ENCODE measurements at regions not wholly inside any gene's neighbourhood (a gene's known extent, or its start where the extent isn't known, plus 50 kb on each side); places are given as distances from the start of the nearest gene placed in this dataset.
"Not testable (repeated sequence)": the region's sequence is repeated elsewhere in the genome, so short reads cannot be mapped to it uniquely, and the experiment has no call there.

GRCh38 chr1:234956821-234957329 is 171.8 kb downstream of the TOMM20 start:
- DNase-seq, result no peak

GRCh38 chr1:234955107-234955731 is 173.4 kb downstream of the TOMM20 start:
- DNase-seq, result no peak

- no peak for DNase-seq
These were observed 174.0 kb downstream of the TOMM20 start for GRCh38 chr1:234954613-234955012.

DNA sequence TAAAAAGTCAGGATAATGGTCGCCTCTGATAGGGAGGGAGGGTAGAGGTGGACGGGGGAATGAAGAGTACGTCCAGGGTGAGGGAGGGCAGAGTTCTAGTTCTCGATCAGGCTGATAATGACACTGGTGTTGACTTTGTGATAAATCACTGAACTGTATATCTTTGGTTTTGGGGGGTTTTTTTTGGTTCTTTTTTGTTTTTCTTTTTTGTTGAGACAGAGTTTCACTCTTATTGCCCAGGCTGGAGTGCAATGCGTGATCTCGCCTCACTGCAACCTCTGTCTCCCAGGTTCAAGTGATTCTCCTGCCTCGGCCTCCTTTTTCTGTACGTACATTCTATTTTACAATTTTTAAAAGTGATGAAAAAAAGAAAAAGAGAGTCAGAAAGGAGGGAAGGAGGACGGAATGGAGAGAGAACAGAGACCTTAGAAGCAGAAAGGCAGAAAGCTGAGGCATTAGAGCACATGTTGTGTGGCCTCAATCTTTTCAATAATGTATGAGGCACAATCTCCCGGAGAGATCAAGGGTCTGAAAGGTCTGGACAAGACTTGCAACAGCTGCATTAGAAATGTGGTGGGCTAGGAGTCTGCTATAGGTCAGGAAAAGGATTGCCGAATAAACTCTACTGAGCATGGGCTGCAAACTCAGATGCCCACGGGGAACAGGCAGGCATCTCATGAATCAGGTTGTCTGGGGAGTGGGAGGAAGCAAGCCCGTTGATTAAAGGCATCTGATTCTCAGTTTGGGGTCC is 174.8 kb downstream of the TOMM20 start:
- no peak for DNase-seq

GRCh38 chr1:234950598-234950997 is 178.0 kb downstream of the TOMM20 start:
- no peak for DNase-seq

GRCh38 chr1:234949528-234949927 is 179.1 kb downstream of the TOMM20 start:
- DNase-seq, result not testable (repeated sequence)

- DNase-seq, result no peak
These were observed 183.9 kb downstream of the TOMM20 start for GRCh38 chr1:234944439-234945344.

DNA sequence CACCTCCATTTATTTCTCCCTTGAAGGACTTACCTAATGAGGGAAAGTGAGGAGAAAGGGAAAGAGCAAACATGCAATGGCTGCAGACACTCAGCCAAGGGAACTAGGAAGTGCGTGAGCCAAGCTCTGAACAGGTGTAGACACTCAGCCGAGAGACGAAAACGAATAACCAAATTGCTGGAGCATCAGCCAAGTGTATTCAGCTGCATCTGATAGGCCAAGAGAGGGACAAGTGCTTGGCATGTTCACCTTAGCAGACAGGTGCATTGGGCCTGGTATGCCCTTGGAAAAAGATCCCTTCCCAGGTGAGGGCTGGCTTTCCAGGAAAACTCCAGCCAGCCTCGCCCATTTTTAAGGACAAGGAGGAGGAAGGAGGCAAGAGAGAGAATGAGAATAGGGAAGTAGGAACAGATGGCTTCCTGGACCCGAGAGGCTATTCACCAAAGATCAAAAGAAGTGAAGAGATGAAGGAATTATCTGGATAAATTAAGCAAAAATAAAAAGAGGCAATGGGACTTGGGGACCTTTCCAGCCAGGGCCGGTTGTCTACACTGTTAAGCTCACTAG is 184.7 kb downstream of the TOMM20 start:
- no peak for DNase-seq

DNA sequence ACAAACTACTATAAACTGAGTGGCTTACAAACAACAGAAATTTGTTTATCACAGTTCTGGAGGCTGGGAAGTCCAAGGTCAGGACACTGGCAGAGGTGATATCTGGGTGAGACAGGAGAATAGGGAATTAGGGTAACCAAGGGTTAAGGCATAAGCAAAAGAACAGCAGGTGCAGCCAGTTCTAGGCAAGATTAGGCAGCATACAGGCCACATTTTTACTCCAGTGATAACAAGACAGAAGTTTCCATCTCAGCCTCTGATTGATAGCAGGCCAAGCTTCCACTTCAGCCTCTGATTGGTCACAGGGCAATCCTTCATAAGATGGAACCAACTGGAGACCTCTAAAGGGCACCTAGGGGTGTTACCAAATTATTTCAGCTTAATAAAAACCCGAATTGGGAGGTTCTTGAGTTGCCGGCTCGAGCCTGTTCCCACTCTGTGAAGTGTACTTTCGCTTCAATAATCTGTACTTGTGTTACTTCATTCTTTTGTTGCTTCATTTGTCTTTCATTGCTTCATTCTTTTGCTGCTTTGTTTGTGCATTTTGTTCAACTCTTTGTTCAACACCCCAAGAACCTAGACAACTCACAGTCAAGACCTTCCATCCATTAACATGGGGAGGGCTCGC is 185.6 kb downstream of the TOMM20 start:
- DNase-seq, result no peak

GRCh38 chr1:234942012-234942332 is 186.7 kb downstream of the TOMM20 start:
- DNase-seq, result no peak

- no peak for DNase-seq
These were observed 187.2 kb downstream of the TOMM20 start for GRCh38 chr1:234941321-234942011.

- DNase-seq, result no peak
These were observed 187.8 kb downstream of the TOMM20 start for GRCh38 chr1:234940841-234941240.

GRCh38 chr1:234938924-234939323 is 189.7 kb downstream of the TOMM20 start:
- DNase-seq, result no peak

DNA sequence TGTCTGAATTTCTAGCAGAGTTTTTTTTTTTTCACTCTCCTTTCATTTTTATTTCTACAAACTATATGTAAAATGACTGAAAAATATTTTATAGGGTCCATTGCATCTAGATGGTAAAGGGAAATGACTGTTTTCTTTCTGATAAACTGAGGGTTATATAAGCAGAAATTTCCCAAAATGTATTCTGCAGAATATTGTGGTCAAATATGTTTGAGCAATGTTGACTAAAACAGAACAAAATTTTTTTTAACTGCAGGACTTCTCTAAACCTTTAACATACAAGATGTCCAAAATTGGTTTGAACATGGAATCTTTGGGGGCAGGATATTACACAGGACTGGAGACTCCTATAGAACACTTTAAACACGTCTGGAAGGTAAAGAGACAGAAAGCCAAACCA is 190.5 kb downstream of the TOMM20 start:
- no peak for DNase-seq

- DNase-seq, result no peak
These were observed 191.8 kb downstream of the TOMM20 start for GRCh38 chr1:234936612-234937389.

DNA sequence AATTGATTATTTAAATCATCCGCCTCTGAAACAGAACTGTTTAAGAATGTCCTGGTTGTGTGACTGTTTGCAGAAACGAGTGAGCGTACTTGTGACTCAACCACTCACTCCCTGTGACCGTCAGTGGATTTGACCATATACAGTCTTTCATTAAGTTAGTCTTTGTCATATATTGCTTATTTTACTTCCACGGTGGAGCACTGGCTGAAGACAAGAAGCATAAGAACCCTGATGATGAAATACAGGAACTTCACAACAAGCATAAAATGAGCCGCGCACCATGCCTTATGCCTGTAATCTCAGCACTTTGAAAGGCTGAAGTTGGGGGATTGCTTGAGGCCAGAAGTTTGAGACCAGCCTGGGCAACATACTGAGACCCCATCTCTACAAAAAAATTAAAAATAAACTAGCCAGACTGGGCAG is 194.0 kb downstream of the TOMM20 start:
- DNase-seq, result peak; percentile 61

- DNase-seq, result peak; percentile 68
These were observed 195.2 kb downstream of the TOMM20 start for GRCh38 chr1:234933475-234933874.

DNA sequence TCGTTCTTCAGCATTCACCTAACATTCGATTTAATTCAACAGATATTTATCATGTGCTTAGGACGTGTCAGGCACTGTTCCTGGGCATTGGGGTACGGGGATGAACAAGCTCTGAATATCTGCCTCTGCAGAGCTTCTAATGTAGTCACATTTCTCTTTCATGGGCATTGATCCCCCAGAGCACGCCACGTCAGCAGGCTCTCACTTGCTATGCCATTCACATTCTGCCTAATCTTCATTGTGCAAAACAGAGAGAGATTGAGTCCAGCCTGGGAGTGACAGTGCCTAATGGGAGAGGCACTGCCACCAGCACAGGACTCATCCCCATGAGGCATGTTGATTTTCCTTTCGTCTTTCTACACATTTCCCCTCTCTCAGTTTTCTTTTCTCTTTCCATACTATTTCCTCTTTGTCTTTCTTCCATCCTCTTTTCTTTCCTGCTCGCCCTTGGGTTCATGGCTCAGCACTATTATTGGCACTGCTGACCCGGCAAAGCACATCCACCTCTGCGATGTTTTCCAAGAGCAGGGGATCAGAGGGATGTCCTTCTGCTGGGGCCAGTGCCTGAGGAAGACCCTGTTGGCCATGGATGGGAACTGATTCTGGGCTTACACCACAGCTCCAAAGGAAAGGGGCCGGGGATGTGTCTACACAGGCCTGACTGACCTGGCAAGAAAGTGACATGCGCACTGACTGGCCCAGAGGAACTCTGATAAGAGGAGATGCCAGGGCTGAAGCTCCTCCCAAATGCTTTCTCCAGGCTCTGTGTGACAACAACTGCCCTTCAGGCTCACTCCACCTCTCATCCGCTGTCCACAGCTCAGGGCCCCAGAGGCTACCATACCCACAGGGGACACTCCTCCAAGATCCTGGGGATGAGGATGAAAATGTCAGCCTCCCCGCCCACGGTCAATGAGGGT is 195.9 kb downstream of the TOMM20 start:
- DNase-seq, result no peak

DNA sequence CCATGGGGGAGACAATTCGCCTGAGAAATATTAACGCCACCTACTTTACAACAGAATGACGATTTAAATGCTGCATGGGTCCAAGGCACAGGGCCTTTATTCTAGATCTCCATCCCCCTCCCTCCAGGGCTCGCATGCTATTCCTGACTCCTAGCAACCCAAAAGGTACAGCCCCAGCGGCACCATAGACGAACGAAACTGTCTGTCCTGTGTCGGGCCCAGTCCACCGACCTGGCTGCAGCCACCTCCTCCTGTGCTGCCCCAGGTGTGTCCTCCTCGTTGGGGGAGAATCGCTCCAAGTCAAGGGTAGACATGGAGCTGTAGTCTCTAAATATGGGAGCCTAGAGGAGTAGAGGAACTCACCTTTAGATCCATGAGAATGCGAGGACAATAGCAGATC is 196.5 kb downstream of the TOMM20 start:
- no peak for DNase-seq

- DNase-seq, result no peak
These were observed 197.1 kb downstream of the TOMM20 start for GRCh38 chr1:234931404-234931973.

All from EL (cell line).